OCI-LY3 (cell line): ENCODE measurements at regions not wholly inside any gene's neighbourhood (a gene's known extent, or its start where the extent isn't known, plus 50 kb on each side); places are given as distances from the start of the nearest gene placed in this dataset.

Experiments used
- H2AFZ ChIP-seq: fragments of 200-600, 300-600 bp; shearing (Covaris generic); 2 replicates; pipeline ENCODE4 v1.6.0; 2014; ENCODE audit warnings: antibody characterized with exemption, low read depth, low read length
- H3K27ac ChIP-seq: fragments of 200-600, 300-600 bp; sonication (generic); 2 replicates; pipeline ENCODE4 v1.5.1; 2014; ENCODE audit warnings: mild to moderate bottlenecking, low read length, moderate library complexity, mixed read lengths
- H3K27me3 ChIP-seq: fragments of 200-600, 300-600 bp; sonication (generic); 2 replicates; pipeline ENCODE4 v1.6.1; 2014; ENCODE audit warnings: low read depth, low read length, mixed read lengths
- H3K36me3 ChIP-seq: fragments of 200-600, 300-600 bp; sonication (generic); replicated peaks from 2 replicates; pipeline ENCODE3; 2014; ENCODE audit warnings: low read depth, low read length, mixed read lengths
- H3K4me1 ChIP-seq: fragments of 300-600, 200-600 bp; sonication (generic); 2 replicates; pipeline ENCODE4 v1.6.1; 2014; ENCODE audit warnings: low read length, mixed read lengths
- H3K4me2 ChIP-seq: fragments of 200-600, 300-600 bp; sonication (generic); 2 replicates; pipeline ENCODE4 v1.6.1; 2014; ENCODE audit warnings: low read length, mixed read lengths
- H3K4me3 ChIP-seq: fragments of 300-600, 200-600 bp; sonication (generic); 2 replicates; pipeline ENCODE4 v1.5.1; 2014; ENCODE audit warnings: antibody characterized with exemption, mild to moderate bottlenecking, low read length, moderate library complexity
- H3K79me2 ChIP-seq: fragments of 300-600, 200-600 bp; shearing (Covaris generic); 2 replicates; pipeline ENCODE4 v1.6.1; 2014; ENCODE audit warnings: mild to moderate bottlenecking, low read length, mixed read lengths
- H3K9ac ChIP-seq: fragments of 300-600, 200-600 bp; shearing (Covaris generic); 2 replicates; pipeline ENCODE4 v1.6.0; 2014; ENCODE audit warnings: mild to moderate bottlenecking, low read length, moderate library complexity
- H3K9me3 ChIP-seq: fragments of 200-600, 300-600 bp; shearing (Covaris generic); 2 replicates; pipeline ENCODE4 v1.6.1; 2014; ENCODE audit warnings: low read length, mixed read lengths; ENCODE audit not compliant: insufficient read depth
- H4K20me1 ChIP-seq: fragments of 200-600, 300-600 bp; sonication (generic); 2 replicates; pipeline ENCODE4 v1.6.1; 2016; ENCODE audit warnings: low read length, mixed read lengths; ENCODE audit not compliant: insufficient read depth
- EZH2phosphoT487 ChIP-seq: fragments of 200-600 bp; shearing (Covaris generic); IDR thresholded peaks from 2 replicates; pipeline ENCODE4 v1.6.1; 2018; ENCODE audit warnings: antibody characterized with exemption, mixed run types, low read depth
- TF ChIP-seq, protein P1 (sequence below): fragments of 200-600, 300-600 bp; sonication (generic); IDR thresholded peaks from 2 replicates; pipeline ENCODE4 v1.5.1; 2014; ENCODE audit warnings: antibody characterized with exemption, low read length, low read depth

- H3K9ac ChIP-seq: no peak overlapping the region
- H3K4me3 ChIP-seq: no peak overlapping the region
- H2AFZ ChIP-seq: no peak overlapping the region
- no peak overlapping the region for H3K4me2 ChIP-seq
- no peak for TF ChIP-seq EZH2phosphoT487
- TF ChIP-seq, protein P1, sequence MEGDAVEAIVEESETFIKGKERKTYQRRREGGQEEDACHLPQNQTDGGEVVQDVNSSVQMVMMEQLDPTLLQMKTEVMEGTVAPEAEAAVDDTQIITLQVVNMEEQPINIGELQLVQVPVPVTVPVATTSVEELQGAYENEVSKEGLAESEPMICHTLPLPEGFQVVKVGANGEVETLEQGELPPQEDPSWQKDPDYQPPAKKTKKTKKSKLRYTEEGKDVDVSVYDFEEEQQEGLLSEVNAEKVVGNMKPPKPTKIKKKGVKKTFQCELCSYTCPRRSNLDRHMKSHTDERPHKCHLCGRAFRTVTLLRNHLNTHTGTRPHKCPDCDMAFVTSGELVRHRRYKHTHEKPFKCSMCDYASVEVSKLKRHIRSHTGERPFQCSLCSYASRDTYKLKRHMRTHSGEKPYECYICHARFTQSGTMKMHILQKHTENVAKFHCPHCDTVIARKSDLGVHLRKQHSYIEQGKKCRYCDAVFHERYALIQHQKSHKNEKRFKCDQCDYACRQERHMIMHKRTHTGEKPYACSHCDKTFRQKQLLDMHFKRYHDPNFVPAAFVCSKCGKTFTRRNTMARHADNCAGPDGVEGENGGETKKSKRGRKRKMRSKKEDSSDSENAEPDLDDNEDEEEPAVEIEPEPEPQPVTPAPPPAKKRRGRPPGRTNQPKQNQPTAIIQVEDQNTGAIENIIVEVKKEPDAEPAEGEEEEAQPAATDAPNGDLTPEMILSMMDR: no peak
- H3K4me1 ChIP-seq: no peaks in the 10 kb centered on the region
- no peaks in the 10 kb centered on the region for H3K79me2 ChIP-seq
- H3K27ac ChIP-seq: no peak overlapping the region
- no peaks in the 10 kb centered on the region for H3K36me3 ChIP-seq
- no peaks in the 10 kb centered on the region for H3K9me3 ChIP-seq
- H4K20me1 ChIP-seq: no peaks in the 10 kb centered on the region
- no peaks in the 10 kb centered on the region for H3K27me3 ChIP-seq
These were observed 1644.0 kb downstream of the MAT2B start for GRCh38 chr5:165149431-165149830.

GRCh38 chr5:165152058-165152457, 1646.6 kb downstream of the MAT2B start:
- Histone ChIP-seq H3K4me3 (no peak overlapping the region), H3K79me2 (no peaks in the 10 kb centered on the region), H2AFZ (no peak overlapping the region), H4K20me1 (no peaks in the 10 kb centered on the region), H3K4me2 (no peak overlapping the region), H3K9me3 (no peaks in the 10 kb centered on the region), H3K36me3 (no peaks in the 10 kb centered on the region), H3K4me1 (no peaks in the 10 kb centered on the region), H3K27ac (no peak overlapping the region), H3K27me3 (no peaks in the 10 kb centered on the region), H3K9ac (no peak overlapping the region)
- TF ChIP-seq, protein P1: no peak
- TF ChIP-seq EZH2phosphoT487: no peak

- H3K4me3 ChIP-seq: no peak overlapping the region
- no peaks in the 10 kb centered on the region for H3K36me3 ChIP-seq
- no peaks in the 10 kb centered on the region for H3K79me2 ChIP-seq
- no peaks in the 10 kb centered on the region for H3K4me1 ChIP-seq
- no peaks in the 10 kb centered on the region for H3K27me3 ChIP-seq
- H4K20me1 ChIP-seq: no peaks in the 10 kb centered on the region
- no peak overlapping the region for H3K27ac ChIP-seq
- no peaks in the 10 kb centered on the region for H3K9me3 ChIP-seq
- H3K4me2 ChIP-seq: no peak overlapping the region
- H3K9ac ChIP-seq: no peak overlapping the region
- TF ChIP-seq EZH2phosphoT487: no peak
- TF ChIP-seq, protein P1: no peak
- H2AFZ ChIP-seq: no peak overlapping the region
These were observed 1651.8 kb downstream of the MAT2B start for GRCh38 chr5:165157219-165157618.

DNA sequence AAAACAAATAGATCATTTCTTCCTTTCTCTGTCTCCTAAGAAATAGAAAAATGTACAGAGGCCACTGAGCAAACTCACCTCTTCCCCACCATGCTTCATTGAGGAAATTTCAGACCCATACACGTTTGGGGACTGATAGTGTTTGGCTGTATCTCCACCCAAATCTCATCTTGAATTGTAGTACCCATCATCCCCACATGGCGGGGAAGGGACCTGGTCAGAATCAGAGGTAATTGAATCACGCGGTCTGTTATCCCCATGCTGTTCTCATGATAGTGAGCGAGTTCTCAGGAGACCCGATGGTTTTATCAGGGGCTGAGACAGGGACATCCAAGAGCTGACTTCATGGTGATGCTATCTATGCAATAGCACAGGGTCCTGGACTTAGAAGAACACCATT, 1655.8 kb downstream of the MAT2B start:
- no peaks in the 10 kb centered on the region for H3K36me3 ChIP-seq
- no peaks in the 10 kb centered on the region for H3K27me3 ChIP-seq
- no peak overlapping the region for H3K4me2 ChIP-seq
- no peaks in the 10 kb centered on the region for H4K20me1 ChIP-seq
- H3K9ac ChIP-seq: no peak overlapping the region
- no peaks in the 10 kb centered on the region for H3K9me3 ChIP-seq
- H3K27ac ChIP-seq: no peak overlapping the region
- H3K79me2 ChIP-seq: no peaks in the 10 kb centered on the region
- no peak overlapping the region for H3K4me3 ChIP-seq
- H2AFZ ChIP-seq: no peak overlapping the region
- H3K4me1 ChIP-seq: no peaks in the 10 kb centered on the region
- no peak for TF ChIP-seq EZH2phosphoT487
- TF ChIP-seq, protein P1: no peak
